A549 (cell line): ENCODE measurements at regions not wholly inside any gene's neighbourhood (a gene's known extent, or its start where the extent isn't known, plus 50 kb on each side); places are given as distances from the start of the nearest gene placed in this dataset.

Experiments
- BHLHE40 ChIP-seq: IDR thresholded peaks from 2 replicates; pipeline ENCODE4 v1.6.1; 2012; ENCODE audit warnings: low read depth, low read length, inconsistent platforms
- KDM1A ChIP-seq: fragments of 200-600 bp; sonication (generic); IDR thresholded peaks from 2 replicates; pipeline ENCODE4 v1.6.1; 2016; ENCODE audit warnings: low read depth, mild to moderate bottlenecking
- NFE2L2 ChIP-seq: fragments of 150-350 bp; conservative IDR thresholded peaks from 2 replicates; pipeline ENCODE4 v1.6.1; 2014; ENCODE audit warnings: low read length
- NR3C1 ChIP-seq: fragments of >200 bp; sonication (Bioruptor Twin); formaldehyde crosslinking; IDR thresholded peaks from 3 replicates; pipeline ENCODE4 v1.6.1; 2017
- PHF8 ChIP-seq: fragments of 200-600 bp; sonication (generic); IDR thresholded peaks from 2 replicates; pipeline ENCODE4 v1.6.1; 2016; ENCODE audit warnings: low read depth, mild to moderate bottlenecking, antibody characterized with exemption, moderate library complexity, borderline replicate concordance
- POLR2AphosphoS2 ChIP-seq: conservative IDR thresholded peaks from 2 replicates; pipeline ENCODE4 v1.6.1; 2012; ENCODE audit warnings: low read length, improper control_type of control experiment, inconsistent platforms
- RARB ChIP-seq: fragments of 250-450 bp; sonication (Bioruptor Pico); IDR thresholded peaks from 2 replicates; pipeline ENCODE4 v1.8.0; 2021; ENCODE audit warnings: mild to moderate bottlenecking, moderate library complexity
- SMC3 ChIP-seq: fragments of >200 bp; sonication (Bioruptor Twin); formaldehyde crosslinking; IDR thresholded peaks from 3 replicates; pipeline ENCODE4 v1.6.1; 2018; ENCODE audit warnings: inconsistent platforms
- TF ChIP-seq, protein P1 (sequence below): fragments of >200 bp; sonication (Bioruptor Twin); formaldehyde crosslinking; IDR thresholded peaks from 3 replicates; pipeline ENCODE4 v1.5.1; 2016
- TF ChIP-seq, protein P2 (sequence below): IDR thresholded peaks from 2 replicates; pipeline ENCODE4 v1.6.1; 2012; ENCODE audit warnings: low read depth, borderline replicate concordance
- TF ChIP-seq, protein P3 (sequence below): IDR thresholded peaks from 2 replicates; pipeline ENCODE4 v1.6.1; 2012
- TF ChIP-seq, protein P4 (sequence below): fragments of >200 bp; sonication (Bioruptor Twin); formaldehyde crosslinking; IDR thresholded peaks from 2 replicates; pipeline ENCODE4 v1.6.1; 2016

DNA sequence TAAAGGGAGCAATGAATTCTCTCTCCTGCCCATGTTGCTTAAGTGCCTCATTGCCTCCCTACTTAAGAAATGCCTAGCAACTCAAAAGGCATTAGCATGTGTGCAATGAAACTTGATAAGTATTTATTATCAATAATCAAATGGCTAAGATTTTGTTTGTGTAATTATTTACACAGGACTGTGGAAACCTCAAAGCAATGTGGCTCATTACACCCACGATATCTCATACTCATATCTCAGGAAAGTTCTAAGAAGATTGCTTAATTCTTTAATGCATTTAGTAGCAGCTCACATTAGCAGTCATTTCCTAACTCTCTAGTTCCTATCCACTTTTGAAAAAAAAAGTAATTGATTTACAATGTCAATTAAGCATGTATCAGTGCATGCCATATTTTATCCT, 253.3 kb downstream of the DUSP10 start:
- no peak for TF ChIP-seq NR3C1
- no peak for TF ChIP-seq PHF8
- TF ChIP-seq, protein P1, sequence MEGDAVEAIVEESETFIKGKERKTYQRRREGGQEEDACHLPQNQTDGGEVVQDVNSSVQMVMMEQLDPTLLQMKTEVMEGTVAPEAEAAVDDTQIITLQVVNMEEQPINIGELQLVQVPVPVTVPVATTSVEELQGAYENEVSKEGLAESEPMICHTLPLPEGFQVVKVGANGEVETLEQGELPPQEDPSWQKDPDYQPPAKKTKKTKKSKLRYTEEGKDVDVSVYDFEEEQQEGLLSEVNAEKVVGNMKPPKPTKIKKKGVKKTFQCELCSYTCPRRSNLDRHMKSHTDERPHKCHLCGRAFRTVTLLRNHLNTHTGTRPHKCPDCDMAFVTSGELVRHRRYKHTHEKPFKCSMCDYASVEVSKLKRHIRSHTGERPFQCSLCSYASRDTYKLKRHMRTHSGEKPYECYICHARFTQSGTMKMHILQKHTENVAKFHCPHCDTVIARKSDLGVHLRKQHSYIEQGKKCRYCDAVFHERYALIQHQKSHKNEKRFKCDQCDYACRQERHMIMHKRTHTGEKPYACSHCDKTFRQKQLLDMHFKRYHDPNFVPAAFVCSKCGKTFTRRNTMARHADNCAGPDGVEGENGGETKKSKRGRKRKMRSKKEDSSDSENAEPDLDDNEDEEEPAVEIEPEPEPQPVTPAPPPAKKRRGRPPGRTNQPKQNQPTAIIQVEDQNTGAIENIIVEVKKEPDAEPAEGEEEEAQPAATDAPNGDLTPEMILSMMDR: no peak
- TF ChIP-seq, protein P2, sequence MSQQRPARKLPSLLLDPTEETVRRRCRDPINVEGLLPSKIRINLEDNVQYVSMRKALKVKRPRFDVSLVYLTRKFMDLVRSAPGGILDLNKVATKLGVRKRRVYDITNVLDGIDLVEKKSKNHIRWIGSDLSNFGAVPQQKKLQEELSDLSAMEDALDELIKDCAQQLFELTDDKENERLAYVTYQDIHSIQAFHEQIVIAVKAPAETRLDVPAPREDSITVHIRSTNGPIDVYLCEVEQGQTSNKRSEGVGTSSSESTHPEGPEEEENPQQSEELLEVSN: no peak
- no peak for TF ChIP-seq KDM1A
- no peak for TF ChIP-seq NFE2L2
- no peak for TF ChIP-seq BHLHE40
- TF ChIP-seq SMC3: no peak
- TF ChIP-seq, protein P3, sequence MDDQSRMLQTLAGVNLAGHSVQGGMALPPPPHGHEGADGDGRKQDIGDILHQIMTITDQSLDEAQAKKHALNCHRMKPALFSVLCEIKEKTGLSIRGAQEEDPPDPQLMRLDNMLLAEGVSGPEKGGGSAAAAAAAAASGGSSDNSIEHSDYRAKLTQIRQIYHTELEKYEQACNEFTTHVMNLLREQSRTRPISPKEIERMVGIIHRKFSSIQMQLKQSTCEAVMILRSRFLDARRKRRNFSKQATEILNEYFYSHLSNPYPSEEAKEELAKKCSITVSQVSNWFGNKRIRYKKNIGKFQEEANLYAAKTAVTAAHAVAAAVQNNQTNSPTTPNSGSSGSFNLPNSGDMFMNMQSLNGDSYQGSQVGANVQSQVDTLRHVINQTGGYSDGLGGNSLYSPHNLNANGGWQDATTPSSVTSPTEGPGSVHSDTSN: no peak
- TF ChIP-seq, protein P4, sequence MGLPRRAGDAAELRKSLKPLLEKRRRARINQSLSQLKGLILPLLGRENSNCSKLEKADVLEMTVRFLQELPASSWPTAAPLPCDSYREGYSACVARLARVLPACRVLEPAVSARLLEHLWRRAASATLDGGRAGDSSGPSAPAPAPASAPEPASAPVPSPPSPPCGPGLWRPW: no peak
- TF ChIP-seq RARB (CRISPR knock-in tag): no peak
- no peak for TF ChIP-seq POLR2AphosphoS2
